ENCODE measurements at regions not wholly inside any gene's neighbourhood (a gene's known extent, or its start where the extent isn't known, plus 50 kb on each side); places are given as distances from the start of the nearest gene placed in this dataset.
"Not testable (repeated sequence)": the region's sequence is repeated elsewhere in the genome, so short reads cannot be mapped to it uniquely, and the experiment has no call there.

DNA sequence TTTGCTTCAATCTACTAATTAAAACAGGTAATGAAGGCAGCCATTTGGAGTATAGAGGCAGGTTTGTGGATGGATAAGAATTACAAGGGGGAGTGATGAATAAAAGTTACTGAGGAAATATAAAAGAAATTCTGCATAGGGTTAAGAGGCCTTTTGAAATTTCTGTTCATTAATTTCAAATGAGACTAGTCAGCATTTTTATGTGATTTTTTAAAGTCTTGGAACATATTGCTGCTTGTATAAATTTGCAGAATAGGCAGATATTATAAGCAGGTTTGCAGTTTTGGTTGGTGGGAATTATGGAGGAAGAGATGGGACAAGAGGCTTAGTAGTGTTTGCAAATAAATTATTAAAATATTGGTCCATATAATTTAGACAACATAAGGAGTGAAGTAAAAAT is 750.4 kb upstream of the AGA start:
- no peak for DNase-seq

DNA sequence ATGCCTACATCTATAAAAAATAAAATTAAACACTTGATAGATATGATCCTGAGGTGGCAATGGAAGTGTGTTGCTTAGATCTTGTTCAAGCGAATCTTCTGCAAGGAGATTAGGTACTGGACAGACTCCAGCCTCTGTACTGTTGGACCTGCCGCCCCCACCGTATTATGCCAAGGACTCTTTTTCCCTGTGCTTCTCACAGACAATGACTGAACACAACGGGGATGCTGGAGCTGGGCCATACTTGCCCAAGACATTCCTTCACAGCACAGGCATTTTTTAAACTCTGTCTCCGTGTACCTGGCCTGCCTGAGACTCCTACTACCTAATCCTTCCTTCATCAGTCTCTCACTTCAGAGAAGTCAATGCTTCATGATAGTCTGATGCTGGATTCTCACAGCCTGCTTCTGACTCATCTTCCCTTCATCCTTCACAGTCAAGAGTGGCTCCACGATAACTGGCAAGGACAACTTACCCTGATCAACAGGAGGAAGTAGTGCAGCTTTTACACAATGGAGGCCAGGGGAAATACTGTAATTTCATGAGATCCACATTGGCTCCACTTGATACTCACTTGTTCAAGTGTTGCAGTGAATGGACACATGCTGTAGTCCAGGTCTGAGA is 754.6 kb upstream of the AGA start:
- DNase-seq = no peak

DNA sequence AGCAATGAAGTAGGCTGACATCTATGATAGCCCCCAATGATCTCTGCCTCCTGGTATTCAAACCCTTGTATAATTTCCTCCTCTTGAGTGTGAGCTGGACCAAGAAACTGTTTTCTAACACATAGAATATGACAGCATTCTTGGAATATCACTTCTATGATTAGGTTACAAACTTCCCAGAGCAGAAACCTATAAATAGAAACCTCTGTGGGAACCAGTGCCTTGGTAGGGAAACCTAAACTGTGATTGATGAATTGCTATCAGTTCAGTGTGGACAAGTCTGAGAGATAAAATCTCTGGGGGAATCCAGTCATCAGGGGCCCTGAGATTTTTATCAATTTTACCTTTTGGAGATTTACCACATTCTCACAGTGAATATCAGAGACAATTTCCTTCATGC is 756.5 kb upstream of the AGA start:
- DNase-seq = no peak

DNA sequence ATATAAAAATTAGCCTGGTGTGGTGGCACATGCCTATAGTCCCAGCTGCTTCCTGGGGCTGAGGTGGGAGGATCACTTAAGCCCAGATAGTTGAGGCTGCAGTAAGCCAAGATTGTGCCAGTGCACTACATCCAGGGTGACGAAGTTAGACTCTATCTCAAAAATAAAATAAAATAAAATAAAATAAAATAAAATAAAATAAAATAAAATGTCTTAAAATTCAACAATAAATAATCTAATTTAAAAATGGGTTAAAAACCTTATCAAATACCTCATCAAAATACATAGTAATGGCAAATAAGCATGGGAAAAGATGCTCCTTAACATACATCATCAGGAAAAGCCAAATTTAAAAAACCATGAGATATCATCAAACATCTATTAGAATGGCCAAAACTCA is 760.2 kb upstream of the AGA start:
- no peak for DNase-seq

- DNase-seq = no peak
Observed at GRCh38 chr4:178205826-178206225, 763.6 kb upstream of the AGA start.

GRCh38 chr4:178215309-178215708 is 773.1 kb upstream of the AGA start:
- DNase-seq = no peak

DNA sequence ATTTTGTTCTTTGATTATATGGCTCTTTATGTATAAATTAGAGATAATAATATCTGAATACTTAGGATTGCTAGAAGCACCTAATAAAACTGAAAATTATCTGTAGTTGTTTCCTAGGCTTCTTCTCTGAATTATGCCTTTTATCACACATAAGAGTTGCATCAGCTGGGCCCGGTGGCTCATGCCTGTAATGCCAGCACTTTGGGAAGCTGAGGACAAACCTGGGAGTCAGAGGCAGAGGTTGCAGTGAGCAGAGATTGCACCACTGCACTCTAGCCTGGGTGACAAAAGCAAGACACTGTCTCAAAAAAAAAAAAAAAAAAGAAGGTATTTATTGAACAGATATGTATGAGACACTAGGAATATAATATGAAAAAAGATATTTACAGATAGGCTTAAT is 773.5 kb upstream of the AGA start:
- no peak for DNase-seq

DNA sequence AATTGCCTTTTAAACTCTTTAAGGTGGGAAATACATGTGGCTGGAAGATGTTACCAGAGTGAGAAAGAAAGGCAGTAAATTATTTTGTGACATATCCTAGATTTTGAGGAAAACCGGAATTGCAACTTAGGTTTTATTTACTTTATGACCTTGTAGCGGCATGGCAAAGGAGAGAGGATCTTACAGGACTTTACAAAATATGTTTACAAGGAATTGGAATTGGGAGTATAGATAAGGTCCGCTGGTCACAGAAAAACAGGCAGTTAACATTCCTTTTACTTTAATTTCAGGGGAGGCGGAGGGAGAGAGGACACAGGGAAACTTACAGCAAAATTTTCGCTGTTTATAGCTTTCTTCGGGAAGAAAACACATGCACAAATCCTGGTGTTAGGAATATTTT is 784.2 kb upstream of the AGA start:
- not testable (repeated sequence) for DNase-seq

GRCh38 chr4:178233906-178234305 is 791.7 kb upstream of the AGA start:
- DNase-seq = no peak

DNA sequence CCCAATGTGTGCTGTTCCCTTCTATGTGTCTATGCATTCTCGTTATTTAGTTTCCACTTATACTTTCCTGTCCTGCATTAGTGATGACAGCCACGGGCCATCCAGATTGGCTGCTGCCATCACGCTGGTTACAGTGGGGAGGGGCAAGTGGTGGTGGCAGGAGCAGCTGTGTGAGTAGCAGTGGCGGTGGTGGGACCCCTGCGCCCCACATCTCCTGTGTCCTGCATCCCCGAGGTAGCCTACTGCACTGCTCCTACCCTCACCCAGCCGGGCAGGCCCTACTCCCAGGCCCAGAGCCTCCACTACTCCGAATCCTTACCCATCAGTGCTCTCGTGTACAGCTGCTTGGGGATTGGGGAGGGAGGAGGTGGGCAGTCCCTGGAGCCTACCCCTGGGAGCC is 798.7 kb upstream of the AGA start:
- no peak for DNase-seq

DNA sequence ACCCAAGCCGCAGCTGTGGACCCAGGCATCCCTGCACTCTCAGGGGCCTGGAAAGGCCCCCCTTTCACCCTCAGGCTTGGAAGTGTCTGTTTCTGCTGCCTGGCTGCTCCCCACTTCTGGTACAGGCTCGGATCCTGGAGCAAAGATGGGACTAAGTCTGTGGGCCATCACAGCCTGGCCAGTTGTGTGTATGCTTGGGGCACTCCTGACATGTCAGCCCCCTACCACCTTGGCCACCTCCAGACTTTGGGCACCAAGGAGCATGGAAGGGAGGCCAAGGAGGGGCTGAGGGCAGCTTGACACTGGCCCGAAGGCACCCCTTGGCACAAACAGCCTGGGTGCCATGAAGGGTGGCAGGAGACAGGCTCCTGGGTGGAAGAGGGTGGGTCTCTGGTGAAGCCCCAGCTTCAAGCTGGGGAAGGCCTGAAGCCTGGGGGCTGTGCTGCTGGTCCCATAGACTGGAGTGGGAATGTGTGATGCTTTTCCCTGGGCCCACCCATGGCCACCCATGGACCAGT is 799.4 kb upstream of the AGA start:
- DNase-seq = no peak

GRCh38 chr4:178242655-178243054 is 800.4 kb upstream of the AGA start:
- no peak for DNase-seq

- no peak for DNase-seq
Observed at GRCh38 chr4:178244785-178245184, 802.5 kb upstream of the AGA start.

- no peak for DNase-seq
Observed at GRCh38 chr4:178255172-178255571, 812.9 kb upstream of the AGA start.

DNA sequence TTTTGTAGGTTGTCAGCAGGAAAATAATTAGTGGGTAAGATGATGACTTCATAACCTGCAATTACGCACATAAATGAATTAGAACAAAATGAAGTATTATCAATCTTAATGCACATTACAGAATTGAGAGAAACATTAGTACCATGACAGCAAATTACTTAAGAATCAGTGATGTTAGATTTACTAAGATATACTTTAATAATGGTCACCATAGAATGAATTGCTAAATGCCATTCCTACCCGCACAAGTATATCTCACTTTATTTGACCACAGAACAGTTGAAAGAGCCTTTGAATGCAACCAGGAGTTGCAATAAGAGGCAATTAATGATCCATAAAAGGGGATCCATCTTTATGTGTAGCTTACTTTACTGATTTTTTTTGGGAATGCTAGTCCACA is 816.4 kb upstream of the AGA start:
- DNase-seq = no peak

GRCh38 chr4:178259566-178259965 is 817.3 kb upstream of the AGA start:
- DNase-seq = no peak

GRCh38 chr4:178264001-178264400 is 821.8 kb upstream of the AGA start:
- no peak for DNase-seq

- DNase-seq = no peak
Observed at GRCh38 chr4:178271386-178271785, 829.1 kb upstream of the AGA start.

GRCh38 chr4:178273168-178273567 is 830.9 kb upstream of the AGA start:
- DNase-seq = no peak

DNA sequence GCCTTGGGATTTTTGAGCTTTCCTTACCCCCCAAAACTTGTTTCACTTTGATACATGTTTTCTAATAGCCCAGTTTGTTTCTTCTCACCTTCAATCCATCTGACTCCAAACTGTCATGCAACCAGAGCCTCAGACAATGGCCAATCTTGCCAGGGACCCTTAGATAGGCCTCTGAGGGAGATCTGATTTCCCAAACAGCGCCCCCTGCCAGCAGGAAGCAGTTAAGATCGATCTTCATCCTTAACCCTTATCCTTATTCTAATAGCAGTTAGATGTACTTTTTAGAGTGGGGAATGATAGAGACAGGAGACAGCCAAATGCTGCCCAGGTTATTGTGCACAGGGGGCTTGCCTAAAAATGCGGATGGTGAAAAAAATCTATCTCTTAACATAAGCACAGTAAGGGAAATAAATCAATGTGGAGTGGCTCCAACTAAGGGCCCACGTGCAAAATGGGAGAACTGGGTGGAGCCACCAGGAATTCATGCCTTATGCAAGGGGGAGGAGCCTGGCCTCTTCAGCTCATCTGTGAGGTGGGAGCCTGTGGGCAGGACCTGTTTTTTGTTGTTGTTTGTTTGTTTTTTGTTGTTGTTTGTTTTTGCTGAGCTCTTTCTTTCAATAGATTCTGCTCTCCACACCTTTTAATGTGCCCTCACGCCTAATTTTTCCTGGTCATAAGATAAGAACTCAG is 833.6 kb upstream of the AGA start:
- DNase-seq = no peak

DNA sequence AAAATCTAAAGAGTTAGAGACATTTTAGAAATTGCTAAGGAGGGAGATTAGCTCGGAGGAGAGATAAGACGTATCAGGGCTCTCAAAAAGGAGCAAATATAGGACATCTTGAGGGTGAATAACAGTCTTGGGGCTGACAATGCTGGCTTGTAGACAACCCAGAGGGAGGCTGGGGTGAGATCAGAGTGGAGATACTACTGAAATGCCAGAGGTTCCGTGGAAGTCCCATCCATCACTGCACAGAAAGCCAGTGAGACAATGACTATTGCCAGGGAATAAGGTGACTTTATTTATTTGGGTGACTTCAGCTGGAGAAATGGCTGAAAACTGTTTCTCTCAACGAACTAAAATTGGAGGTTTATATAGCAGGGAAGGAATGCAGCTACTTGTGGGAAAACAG is 838.1 kb upstream of the AGA start:
- DNase-seq = no peak

DNA sequence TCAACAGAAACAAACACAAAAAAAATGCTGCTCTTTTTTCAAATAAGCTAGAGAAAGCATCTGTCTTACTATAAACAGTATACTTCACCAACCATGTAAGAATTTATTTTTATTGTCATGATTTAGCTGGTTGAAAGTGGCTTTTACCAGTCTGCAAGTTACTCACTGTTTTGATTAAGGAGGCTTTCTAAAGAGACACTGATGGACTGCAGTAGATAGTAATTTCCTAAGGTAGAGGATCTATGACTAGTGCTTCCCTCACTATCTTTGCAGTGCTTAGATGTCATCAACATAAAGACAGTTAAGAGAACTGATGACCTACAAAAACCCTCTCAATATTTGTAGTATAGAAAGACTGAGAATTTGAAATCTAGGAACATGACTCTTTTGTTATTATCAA is 846.2 kb upstream of the AGA start:
- no peak for DNase-seq

DNA sequence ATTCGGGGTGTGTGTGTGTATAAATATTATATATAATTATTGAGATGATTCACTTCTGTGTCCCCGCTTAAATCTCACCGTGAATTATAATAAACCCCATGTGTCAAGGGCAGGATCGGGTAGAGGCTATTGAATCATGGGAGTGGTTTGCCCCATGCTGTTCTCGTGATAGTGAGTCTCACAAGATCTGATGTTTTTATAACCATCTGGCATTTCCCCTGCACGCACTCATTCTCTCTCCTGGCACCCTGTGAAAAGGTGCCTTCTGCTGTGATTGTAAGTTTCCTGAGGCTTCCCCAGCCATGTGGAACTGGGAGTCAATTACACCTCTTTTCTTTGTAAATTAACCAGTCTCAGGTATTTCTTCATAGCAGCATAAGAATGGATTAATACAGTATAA is 851.4 kb upstream of the AGA start:
- DNase-seq = no peak

GRCh38 chr4:178296669-178297068 is 854.4 kb upstream of the AGA start:
- DNase-seq = no peak

GRCh38 chr4:178306565-178306964 is 864.3 kb upstream of the AGA start:
- no peak for DNase-seq

All from activated naive CD4-positive, alpha-beta T cell (primary cell).